ENCODE measurements at regions not wholly inside any gene's neighbourhood (a gene's known extent, or its start where the extent isn't known, plus 50 kb on each side); places are given as distances from the start of the nearest gene placed in this dataset.

- Histone ChIP-seq H2AFZ (no peak overlapping the region), H3F3A (ENCODE audit: insufficient read depth) (no peaks in the 10 kb centered on the region), H3K79me2 (ENCODE audit: insufficient read depth) (no peaks in the 10 kb centered on the region), H3K4me1 (ENCODE audit: insufficient read depth) (no peaks in the 10 kb centered on the region), H3K9me2 (ENCODE audit: insufficient read depth) (no peaks in the 10 kb centered on the region), H3K27ac (no peak overlapping the region), H3K9me3 (ENCODE audit: low read depth) (no peaks in the 10 kb centered on the region), H4K20me1 (ENCODE audit: insufficient read depth) (no peaks in the 10 kb centered on the region), H3K36me3 (ENCODE audit: low read depth) (no peaks in the 10 kb centered on the region), H3K4me3 (no peak overlapping the region), H3K4me2 (ENCODE audit: unreplicated experiment) (no peak overlapping the region), H3K9ac (no peak overlapping the region), H3K27me3 (replicated peaks; ENCODE audit: insufficient read depth) (no peaks in the 10 kb centered on the region)
- 12 to 13% methylated on average over 3 of the region's 3 CpGs for WGBS, 2 experiments (ENCODE audit: low coverage in 1 of 2, low lambda C conversion rate in 2 of 2, missing lambda C conversion rate in 2 of 2)
- DNase-seq = no peak
- no peak for TF ChIP-seq EZH2phosphoT487 (IDR thresholded peaks at IDR 0.05; ENCODE audit: insufficient read depth, low read depth)
- no peak for TF ChIP-seq EZH2 (IDR thresholded peaks at IDR 0.05; ENCODE audit: insufficient read depth, poor library complexity, severe bottlenecking)
- in situ Hi-C loops (cut with MboI) = no loop called here
Observed at GRCh38 chr7:110076194-110076593, 1014.7 kb upstream of the LRRN3 start.

- no peaks in the 10 kb centered on the region for H4K20me1 ChIP-seq (ENCODE audit: insufficient read depth)
- no peaks in the 10 kb centered on the region for H3F3A ChIP-seq (ENCODE audit: insufficient read depth)
- no peaks in the 10 kb centered on the region for H3K79me2 ChIP-seq (ENCODE audit: insufficient read depth)
- H3K9me2 ChIP-seq (ENCODE audit: insufficient read depth) = no peaks in the 10 kb centered on the region
- H3K4me2 ChIP-seq (ENCODE audit: unreplicated experiment) = no peak overlapping the region
- no peaks in the 10 kb centered on the region for H3K9me3 ChIP-seq (ENCODE audit: low read depth)
- DNase-seq = no peak
- no peaks in the 10 kb centered on the region for H3K4me1 ChIP-seq (ENCODE audit: insufficient read depth)
- no peak overlapping the region for H3K9ac ChIP-seq
- no peak for TF ChIP-seq EZH2phosphoT487 (IDR thresholded peaks at IDR 0.05; ENCODE audit: insufficient read depth, low read depth)
- TF ChIP-seq EZH2 (IDR thresholded peaks at IDR 0.05; ENCODE audit: insufficient read depth, poor library complexity, severe bottlenecking) = no peak
- in situ Hi-C loops (cut with MboI) = no loop called here
- no peak overlapping the region for H2AFZ ChIP-seq
- H3K27ac ChIP-seq = no peak overlapping the region
- no peaks in the 10 kb centered on the region for H3K27me3 ChIP-seq (replicated peaks; ENCODE audit: insufficient read depth)
- H3K36me3 ChIP-seq (ENCODE audit: low read depth) = no peaks in the 10 kb centered on the region
- no peak overlapping the region for H3K4me3 ChIP-seq
- 30 to 34% methylated on average over 5 of the region's 5 CpGs for WGBS, 2 experiments (ENCODE audit: low coverage in 1 of 2, low lambda C conversion rate in 2 of 2, missing lambda C conversion rate in 2 of 2)
Observed at GRCh38 chr7:110084181-110084807, 1006.6 kb upstream of the LRRN3 start.

- no peaks in the 10 kb centered on the region for H3K9me3 ChIP-seq (ENCODE audit: low read depth)
- H4K20me1 ChIP-seq (ENCODE audit: insufficient read depth) = no peaks in the 10 kb centered on the region
- H3K27me3 ChIP-seq (replicated peaks; ENCODE audit: insufficient read depth) = no peaks in the 10 kb centered on the region
- H3K27ac ChIP-seq = no peak overlapping the region
- peak; percentile 39 for DNase-seq
- H3F3A ChIP-seq (ENCODE audit: insufficient read depth) = no peaks in the 10 kb centered on the region
- TF ChIP-seq EZH2phosphoT487 (IDR thresholded peaks at IDR 0.05; ENCODE audit: insufficient read depth, low read depth) (no peak), EZH2 (IDR thresholded peaks at IDR 0.05; ENCODE audit: insufficient read depth, poor library complexity, severe bottlenecking) (no peak)
- H3K9ac ChIP-seq = no peak overlapping the region
- H3K36me3 ChIP-seq (ENCODE audit: low read depth) = no peaks in the 10 kb centered on the region
- H3K4me2 ChIP-seq (ENCODE audit: unreplicated experiment) = no peak overlapping the region
- no peak overlapping the region for H3K4me3 ChIP-seq
- H3K9me2 ChIP-seq (ENCODE audit: insufficient read depth) = no peaks in the 10 kb centered on the region
- 40 to 42% methylated on average over 11 of the region's 11 CpGs for WGBS, 2 experiments (ENCODE audit: low coverage in 1 of 2, low lambda C conversion rate in 2 of 2, missing lambda C conversion rate in 2 of 2)
- no peaks in the 10 kb centered on the region for H3K79me2 ChIP-seq (ENCODE audit: insufficient read depth)
- H3K4me1 ChIP-seq (ENCODE audit: insufficient read depth) = no peaks in the 10 kb centered on the region
- in situ Hi-C loops (cut with MboI) = no loop called here
- no peak overlapping the region for H2AFZ ChIP-seq
Observed at GRCh38 chr7:110090110-110090820, 1000.7 kb upstream of the LRRN3 start.

GRCh38 chr7:110095372-110096052 lies 995.4 kb upstream of the LRRN3 start:
- Histone ChIP-seq H3K36me3 (ENCODE audit: low read depth) (no peaks in the 10 kb centered on the region), H2AFZ (no peak overlapping the region), H3K4me2 (ENCODE audit: unreplicated experiment) (no peak overlapping the region), H3K4me3 (no peak overlapping the region), H3K27ac (no peak overlapping the region), H3K79me2 (ENCODE audit: insufficient read depth) (no peaks in the 10 kb centered on the region), H3K9me2 (ENCODE audit: insufficient read depth) (no peaks in the 10 kb centered on the region), H3K27me3 (replicated peaks; ENCODE audit: insufficient read depth) (no peaks in the 10 kb centered on the region), H3F3A (ENCODE audit: insufficient read depth) (no peaks in the 10 kb centered on the region), H3K9me3 (ENCODE audit: low read depth) (no peaks in the 10 kb centered on the region), H3K9ac (no peak overlapping the region), H4K20me1 (ENCODE audit: insufficient read depth) (no peaks in the 10 kb centered on the region), H3K4me1 (ENCODE audit: insufficient read depth) (no peaks in the 10 kb centered on the region)
- 0% methylated on average over 1 of the region's 1 CpG for WGBS, 2 experiments (ENCODE audit: low coverage in 1 of 2, low lambda C conversion rate in 2 of 2, missing lambda C conversion rate in 2 of 2)
- in situ Hi-C loops (cut with MboI) = no loop called here
- no peak for DNase-seq
- TF ChIP-seq EZH2phosphoT487 (IDR thresholded peaks at IDR 0.05; ENCODE audit: insufficient read depth, low read depth) (no peak), EZH2 (IDR thresholded peaks at IDR 0.05; ENCODE audit: insufficient read depth, poor library complexity, severe bottlenecking) (no peak)
